ENCODE measurements at regions not wholly inside any gene's neighbourhood (a gene's known extent, or its start where the extent isn't known, plus 50 kb on each side); places are given as distances from the start of the nearest gene placed in this dataset.
"Not testable (repeated sequence)": the region's sequence is repeated elsewhere in the genome, so short reads cannot be mapped to it uniquely, and the experiment has no call there.

DNA sequence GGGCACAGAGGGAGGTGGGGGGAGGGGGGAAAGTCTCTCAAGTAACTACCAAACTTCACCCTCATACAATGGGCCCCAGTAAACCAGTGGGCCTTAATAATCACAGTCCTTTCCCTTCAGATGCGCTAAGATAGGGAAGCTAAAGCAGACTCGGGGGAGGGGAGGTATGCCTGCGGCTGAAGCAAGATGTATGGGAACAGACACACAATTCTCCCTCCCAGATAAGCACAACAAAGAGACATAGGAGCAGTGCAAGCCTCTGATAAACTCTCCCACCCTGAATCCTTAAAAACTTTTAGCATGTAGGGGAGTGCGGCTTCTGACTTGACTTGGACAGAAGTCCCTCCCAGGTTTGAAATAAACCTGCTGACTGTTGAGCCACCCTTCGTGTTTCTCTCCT, 54.7 kb downstream of the PROP1 start:
- not testable (repeated sequence) for DNase-seq

DNA sequence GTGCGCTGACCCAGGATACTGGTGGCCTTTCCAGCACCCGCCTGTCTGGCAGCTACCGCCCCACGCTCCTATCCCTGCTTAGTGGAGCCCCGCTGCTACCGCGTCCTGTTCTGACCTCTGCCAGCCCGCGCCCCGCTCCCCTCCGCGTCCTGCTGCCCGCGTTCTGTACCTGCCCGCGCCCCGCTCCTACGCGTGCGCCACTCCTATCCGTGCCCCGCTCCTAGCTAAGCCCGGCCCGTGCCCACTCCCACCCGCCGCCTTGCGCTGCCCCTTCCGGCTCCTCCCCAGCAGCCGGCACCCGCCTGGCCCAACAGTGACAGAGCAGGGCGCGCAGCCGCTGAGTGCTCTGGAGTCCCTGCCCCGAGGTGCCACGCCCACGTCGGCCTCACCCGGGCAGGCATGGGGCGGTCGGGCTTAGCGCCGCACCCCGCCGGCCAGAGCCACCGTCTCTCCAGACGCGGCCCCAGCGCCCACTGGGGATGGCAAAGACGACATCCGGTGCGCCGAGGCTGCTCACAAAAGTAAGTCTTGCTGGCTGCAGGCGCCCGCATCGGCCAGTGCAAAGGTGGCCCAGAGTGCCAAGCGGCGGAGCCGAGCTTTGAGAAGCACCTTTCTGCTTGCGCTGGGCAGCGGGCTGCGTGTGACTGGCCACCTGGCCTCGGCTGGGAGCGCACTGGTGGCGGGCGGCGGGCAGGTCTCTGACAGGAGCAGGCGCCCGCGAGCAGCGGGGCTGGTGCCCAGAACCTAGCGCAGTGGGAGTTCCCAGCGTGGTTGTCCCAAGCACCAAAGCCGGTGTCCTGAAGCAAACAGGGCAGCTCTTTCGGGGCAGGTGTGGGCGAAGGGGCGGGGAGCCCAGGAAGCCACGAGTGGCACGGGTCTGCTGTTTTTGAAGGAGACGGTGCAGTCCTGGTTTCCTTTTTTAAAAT, 56.5 kb downstream of the PROP1 start:
- peak in 1 of 2 experiments; percentile 6 for DNase-seq

GRCh38 chr5:177938767-177939166, 57.3 kb downstream of the PROP1 start:
- DNase-seq = not testable (repeated sequence)

- DNase-seq = not testable (repeated sequence)
Observed at GRCh38 chr5:177934233-177934632, 61.8 kb downstream of the PROP1 start.

- not testable (repeated sequence) for DNase-seq
Observed at GRCh38 chr5:177930269-177931022, 65.6 kb downstream of the PROP1 start.

- not testable (repeated sequence) for DNase-seq
Observed at GRCh38 chr5:177929618-177930017, 66.4 kb downstream of the PROP1 start.

DNA sequence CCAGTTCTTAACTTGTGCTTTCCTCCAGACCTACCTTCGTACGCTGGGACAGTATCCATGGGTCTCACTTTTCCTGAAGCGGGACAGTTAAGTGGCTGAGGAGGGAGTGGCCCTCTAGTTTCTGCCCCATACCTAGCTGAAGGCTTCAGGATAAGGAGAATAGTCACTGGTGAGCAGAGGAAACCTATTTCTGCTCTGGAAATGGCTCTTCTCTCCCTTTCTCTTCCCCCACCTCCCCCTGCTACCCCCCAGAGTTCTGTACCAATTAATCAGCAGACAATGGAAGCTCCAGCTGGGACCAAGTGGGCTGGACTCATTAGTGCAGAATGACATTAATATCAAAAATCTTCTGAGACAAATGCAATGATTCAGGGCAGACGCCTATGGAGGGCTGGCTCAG, 68.5 kb downstream of the PROP1 start:
- DNase-seq = not testable (repeated sequence)

DNA sequence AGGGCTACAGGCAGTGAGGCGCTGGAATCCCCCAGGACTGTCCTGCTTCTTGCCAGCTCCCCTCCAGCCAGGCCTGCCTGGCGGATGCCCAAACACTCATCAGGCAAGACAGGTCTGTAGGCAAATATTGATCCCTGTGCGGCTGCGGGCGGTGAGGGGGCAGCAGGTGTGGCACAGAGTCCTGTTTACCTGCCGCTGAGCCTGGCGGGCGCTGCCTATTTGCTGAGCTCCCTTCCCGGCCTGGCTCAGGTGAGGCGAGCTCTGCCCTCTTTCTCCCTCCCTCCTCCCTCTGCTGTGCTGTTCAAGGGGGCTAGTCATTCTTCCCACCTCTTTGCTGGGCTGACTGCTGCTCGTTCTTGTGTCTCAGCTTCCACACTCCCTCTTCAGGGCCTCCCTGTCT, 71.5 kb downstream of the PROP1 start:
- not testable (repeated sequence) for DNase-seq

GRCh38 chr5:177923837-177924236, 72.2 kb downstream of the PROP1 start:
- not testable (repeated sequence) for DNase-seq

- DNase-seq = not testable (repeated sequence)
Observed at GRCh38 chr5:177923189-177923588, 72.9 kb downstream of the PROP1 start.

- DNase-seq = not testable (repeated sequence)
Observed at GRCh38 chr5:177909261-177909660, 86.8 kb downstream of the PROP1 start.

GRCh38 chr5:177902806-177903205, 93.2 kb downstream of the PROP1 start:
- DNase-seq = not testable (repeated sequence)

GRCh38 chr5:177900066-177900465, 96.0 kb downstream of the PROP1 start:
- not testable (repeated sequence) for DNase-seq

- DNase-seq = not testable (repeated sequence)
Observed at GRCh38 chr5:177894681-177895453, 101.2 kb downstream of the PROP1 start.

GRCh38 chr5:177892357-177892665, 103.7 kb downstream of the PROP1 start:
- DNase-seq = not testable (repeated sequence)

- DNase-seq = not testable (repeated sequence)
Observed at GRCh38 chr5:177891547-177892356, 104.3 kb downstream of the PROP1 start.

GRCh38 chr5:177883295-177883694, 100.6 kb upstream of the FAM153A start:
- not testable (repeated sequence) for DNase-seq

DNA sequence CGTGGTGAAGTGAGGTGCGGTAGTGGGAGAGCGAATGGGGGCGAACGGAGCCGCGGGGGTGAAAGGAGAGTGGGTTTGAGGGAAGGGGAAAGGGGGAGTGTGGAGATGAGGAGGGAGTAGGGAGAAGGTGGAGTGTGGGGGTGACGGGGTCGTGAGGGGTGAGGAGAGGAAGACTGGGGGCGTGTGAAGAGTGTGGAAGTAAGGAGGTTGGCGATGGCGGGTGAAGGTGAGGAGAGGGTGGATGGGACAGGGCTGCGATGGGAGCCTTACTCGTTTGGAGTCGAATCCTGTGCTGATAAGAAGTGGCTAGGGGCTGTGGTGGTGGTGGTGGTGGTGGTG, 93.2 kb upstream of the FAM153A start:
- not testable (repeated sequence) for DNase-seq

DNA sequence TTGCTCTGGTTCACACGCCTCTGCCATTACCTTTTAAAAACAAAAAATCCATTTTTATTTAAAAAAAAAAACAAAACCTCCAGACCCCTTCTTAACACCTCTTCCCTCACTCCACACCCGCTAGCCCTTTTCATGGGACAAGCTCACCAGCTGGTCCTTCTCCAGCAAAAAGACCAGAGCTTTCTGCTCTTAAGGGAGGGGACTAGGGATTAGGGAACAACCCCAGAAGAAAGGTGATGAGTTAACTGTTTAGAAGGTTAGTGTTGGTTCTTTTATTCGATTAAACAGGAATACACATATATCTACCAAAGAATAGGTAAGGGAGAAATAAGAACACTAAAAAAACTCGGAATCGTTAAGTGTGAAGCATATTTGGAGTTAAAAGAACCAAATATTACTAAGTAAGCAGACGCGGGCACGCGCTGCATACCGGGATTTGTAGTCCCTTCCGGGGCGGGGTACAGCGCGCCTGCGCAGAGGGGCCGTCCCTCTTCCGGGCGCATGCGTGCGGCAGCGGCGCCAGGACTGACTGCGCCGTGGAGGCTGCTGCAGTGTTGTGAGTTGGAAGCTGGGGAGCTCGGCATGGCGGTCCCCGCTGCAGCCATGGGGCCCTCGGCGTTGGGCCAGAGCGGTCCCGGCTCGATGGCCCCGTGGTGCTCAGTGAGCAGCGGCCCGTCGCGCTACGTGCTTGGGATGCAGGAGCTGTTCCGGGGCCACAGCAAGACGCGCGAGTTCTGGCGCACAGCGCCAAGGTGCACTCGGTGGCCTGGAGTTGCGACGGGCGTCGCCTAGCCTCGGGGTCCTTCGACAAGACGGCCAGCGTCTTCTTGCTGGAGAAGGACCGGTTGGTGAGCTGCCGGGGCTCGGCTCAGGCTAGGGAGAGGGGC, 92.6 kb upstream of the FAM153A start:
- DNase-seq = not testable (repeated sequence)

DNA sequence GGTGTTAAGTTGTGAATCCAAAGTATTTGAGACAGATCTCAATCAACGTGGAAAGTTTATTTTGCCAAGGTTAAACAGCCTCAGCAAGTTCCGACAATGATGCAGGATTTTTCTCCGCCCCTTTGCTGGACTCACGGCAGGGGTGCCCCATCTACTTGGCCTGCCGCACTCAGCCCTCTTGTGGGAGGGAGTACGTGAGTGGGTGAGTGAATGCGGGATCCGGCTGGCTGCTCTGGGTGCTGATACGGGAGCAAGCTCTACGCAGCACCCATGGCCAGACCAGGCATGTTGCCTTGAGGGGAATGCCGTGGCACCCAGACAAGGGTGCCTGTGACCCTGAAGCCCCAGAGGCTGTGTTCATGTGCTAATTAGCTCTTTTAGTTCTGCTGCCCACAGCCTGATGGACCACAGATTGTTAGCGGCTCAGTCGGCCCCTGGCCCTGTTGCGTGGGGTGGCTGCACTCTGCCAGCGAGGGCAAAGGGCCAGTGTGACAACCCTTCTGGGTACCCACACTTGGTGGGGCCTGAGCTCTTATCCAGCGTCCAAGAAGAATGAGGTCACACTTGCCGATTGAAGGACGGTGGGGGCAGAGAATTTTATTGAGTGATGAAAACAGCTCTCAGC, 81.2 kb upstream of the FAM153A start:
- DNase-seq = not testable (repeated sequence)
